Thoracic aorta (tissue), 2 donors: ENCODE measurements at regions not wholly inside any gene's neighbourhood (a gene's known extent, or its start where the extent isn't known, plus 50 kb on each side); places are given as distances from the start of the nearest gene placed in this dataset.
"Not testable (repeated sequence)": the region's sequence is repeated elsewhere in the genome, so short reads cannot be mapped to it uniquely, and the experiment has no call there.

Experiments
- ATAC-seq: fragments of 150-250 bp; one replicate; pipeline ENCODE4 v1.8.0; 2017; ENCODE audit warnings: low read depth; ENCODE audit not compliant: insufficient number of reproducible peaks, low FRiP score
- DNase-seq: peaks from one replicate; pipeline ENCODE4 v3.0.0-alpha.2; 2020; ENCODE audit warnings: low spot score
- H3K27ac ChIP-seq, 2 donors: fragments of 200-600 bp; sonication (generic); 1 replicate in 1 of 2; 2 replicates in 1 of 2; pipeline ENCODE4 v1.5.1; 2016; ENCODE audit warnings: mild to moderate bottlenecking in 2 of 2, moderate library complexity in 2 of 2
- H3K27me3 ChIP-seq: fragments of 200-600 bp; sonication (generic); replicated peaks from 2 replicates; pipeline ENCODE4 v1.6.0; 2016; ENCODE audit warnings: mild to moderate bottlenecking; ENCODE audit not compliant: insufficient read depth
- H3K36me3 ChIP-seq: fragments of 200-600 bp; sonication (generic); one replicate; pipeline ENCODE4 v1.5.1; 2016
- H3K4me1 ChIP-seq, 2 donors: fragments of 200-600 bp; sonication (generic); 1 replicate in 1 of 2; 2 replicates in 1 of 2; pipeline versions ENCODE4 v1.5.1 to v1.6.0; 2016; ENCODE audit warnings: low read depth in 2 of 2, mild to moderate bottlenecking in 1 of 2; ENCODE audit not compliant: control insufficient read depth in 1 of 2
- H3K4me3 ChIP-seq: fragments of 200-600 bp; sonication (generic); 2 replicates; pipeline ENCODE4 v1.5.1; 2016; ENCODE audit warnings: mild to moderate bottlenecking
- H3K9me3 ChIP-seq: fragments of 200-600 bp; sonication (generic); 2 replicates; pipeline ENCODE4 v1.5.1; 2016
- TF ChIP-seq, protein P1 (sequence below): fragments of 200-600 bp; sonication (generic); IDR thresholded peaks from one replicate; pipeline ENCODE4 v1.5.1; 2019; ENCODE audit warnings: antibody characterized with exemption

DNA sequence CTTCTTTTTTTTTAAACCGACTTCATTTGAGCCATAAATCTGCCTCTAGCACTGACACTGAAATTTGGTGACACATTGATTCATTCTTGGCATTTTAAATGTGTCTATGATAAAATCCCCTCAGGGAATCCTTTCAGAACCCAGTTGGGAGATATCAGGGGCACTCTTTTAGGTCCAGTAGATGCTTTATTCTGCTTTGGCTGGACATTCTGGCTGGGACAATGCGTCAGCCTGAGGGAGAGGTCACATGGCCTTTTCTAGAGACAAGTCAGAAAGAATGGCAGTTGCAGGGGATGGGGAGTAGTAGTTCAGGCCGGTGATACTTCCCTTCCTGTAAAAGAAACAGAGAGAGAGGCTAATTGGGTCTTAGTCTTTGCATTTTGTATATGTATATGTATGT lies 63.1 kb downstream of the TRIM43 start:
- not testable (repeated sequence) for H3K27me3 ChIP-seq, H3K4me1 ChIP-seq, H3K9me3 ChIP-seq, DNase-seq, H3K27ac ChIP-seq, H3K36me3 ChIP-seq, H3K4me3 ChIP-seq, ATAC-seq

DNA sequence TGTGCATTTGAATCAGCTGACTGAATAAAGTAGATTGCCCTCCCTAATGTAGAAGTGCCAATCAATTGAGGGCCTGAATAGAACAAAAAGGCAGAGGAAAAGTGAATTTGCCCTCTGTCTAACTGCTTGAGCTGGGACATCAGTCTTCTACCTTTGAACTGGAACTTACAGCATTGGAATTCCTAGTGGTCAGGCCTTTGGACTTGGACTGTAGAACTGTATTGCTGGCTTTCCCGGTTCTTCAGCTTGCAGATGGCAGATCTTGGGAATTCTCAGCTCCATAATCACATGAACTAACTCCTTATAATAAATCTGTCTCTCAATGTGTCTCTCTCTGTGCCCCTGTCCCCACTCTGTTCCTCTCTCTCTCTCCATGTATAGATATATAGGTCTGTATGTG lies 64.8 kb downstream of the TRIM43 start:
- not testable (repeated sequence) for DNase-seq, H3K9me3 ChIP-seq, H3K27ac ChIP-seq, H3K27me3 ChIP-seq, ATAC-seq, H3K4me1 ChIP-seq, H3K4me3 ChIP-seq, H3K36me3 ChIP-seq

DNA sequence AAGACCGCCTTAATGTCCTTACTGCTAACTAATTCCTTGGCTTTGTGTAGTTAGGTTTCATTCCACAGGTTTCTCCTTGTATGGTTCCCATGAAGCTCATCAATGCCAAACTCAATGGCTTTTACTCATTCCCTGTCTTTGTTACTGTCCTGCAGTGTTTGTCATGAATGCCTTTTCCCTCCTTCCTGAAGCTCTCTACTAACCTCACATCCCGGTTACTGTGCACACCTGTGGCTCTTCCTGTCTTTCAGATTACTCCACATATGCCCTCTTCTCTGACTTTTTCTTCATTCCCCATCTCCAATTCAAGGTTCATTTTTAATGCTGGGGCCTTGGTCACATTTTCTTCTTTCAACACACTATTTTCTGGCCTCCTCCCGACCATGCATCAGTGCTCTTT lies 66.1 kb downstream of the TRIM43 start:
- not testable (repeated sequence) for H3K4me1 ChIP-seq, ATAC-seq, H3K27me3 ChIP-seq, H3K9me3 ChIP-seq, H3K36me3 ChIP-seq, H3K4me3 ChIP-seq, H3K27ac ChIP-seq, DNase-seq

DNA sequence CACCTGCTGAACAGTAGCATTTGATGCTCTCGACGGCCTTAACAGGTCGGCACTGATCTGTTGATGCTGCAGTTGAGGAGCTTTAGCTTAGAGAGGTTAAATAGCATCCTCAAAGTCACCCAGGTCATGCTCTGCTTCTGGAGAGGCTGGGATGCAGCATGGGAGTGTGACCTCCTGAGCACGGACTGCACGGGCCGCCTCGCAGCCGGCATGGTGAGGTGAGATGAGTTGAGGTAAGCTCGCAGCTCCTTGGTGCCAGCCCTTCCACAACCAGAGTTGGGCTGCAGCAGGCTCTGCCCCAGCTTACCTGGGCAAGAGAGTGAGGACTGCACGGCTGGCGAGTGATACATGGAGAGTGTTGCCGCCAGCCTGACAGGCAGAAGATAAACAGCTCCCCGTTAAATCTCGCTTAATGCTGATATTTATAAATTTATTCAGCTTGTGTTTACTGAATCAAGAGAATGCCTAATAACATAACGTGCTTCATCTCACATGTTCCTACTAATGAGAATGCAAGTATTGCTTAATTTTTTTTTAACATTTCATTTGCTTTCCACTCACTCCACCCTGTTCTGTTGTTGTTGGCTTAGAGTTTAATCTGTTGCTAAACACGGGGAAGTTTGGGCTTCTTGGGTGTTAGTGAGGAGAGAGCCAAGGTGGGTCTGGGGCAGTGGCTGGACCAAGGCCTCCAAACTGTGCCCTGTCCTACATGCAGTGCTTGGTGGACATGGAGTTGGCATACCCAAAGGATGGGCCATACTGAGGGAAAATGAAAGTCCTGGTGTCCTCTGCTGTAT lies 69.2 kb downstream of the TRIM43 start:
- DNase-seq, ATAC-seq, H3K27me3 ChIP-seq, H3K27ac ChIP-seq, H3K4me3 ChIP-seq, H3K4me1 ChIP-seq, H3K9me3 ChIP-seq, H3K36me3 ChIP-seq: not testable (repeated sequence)

DNA sequence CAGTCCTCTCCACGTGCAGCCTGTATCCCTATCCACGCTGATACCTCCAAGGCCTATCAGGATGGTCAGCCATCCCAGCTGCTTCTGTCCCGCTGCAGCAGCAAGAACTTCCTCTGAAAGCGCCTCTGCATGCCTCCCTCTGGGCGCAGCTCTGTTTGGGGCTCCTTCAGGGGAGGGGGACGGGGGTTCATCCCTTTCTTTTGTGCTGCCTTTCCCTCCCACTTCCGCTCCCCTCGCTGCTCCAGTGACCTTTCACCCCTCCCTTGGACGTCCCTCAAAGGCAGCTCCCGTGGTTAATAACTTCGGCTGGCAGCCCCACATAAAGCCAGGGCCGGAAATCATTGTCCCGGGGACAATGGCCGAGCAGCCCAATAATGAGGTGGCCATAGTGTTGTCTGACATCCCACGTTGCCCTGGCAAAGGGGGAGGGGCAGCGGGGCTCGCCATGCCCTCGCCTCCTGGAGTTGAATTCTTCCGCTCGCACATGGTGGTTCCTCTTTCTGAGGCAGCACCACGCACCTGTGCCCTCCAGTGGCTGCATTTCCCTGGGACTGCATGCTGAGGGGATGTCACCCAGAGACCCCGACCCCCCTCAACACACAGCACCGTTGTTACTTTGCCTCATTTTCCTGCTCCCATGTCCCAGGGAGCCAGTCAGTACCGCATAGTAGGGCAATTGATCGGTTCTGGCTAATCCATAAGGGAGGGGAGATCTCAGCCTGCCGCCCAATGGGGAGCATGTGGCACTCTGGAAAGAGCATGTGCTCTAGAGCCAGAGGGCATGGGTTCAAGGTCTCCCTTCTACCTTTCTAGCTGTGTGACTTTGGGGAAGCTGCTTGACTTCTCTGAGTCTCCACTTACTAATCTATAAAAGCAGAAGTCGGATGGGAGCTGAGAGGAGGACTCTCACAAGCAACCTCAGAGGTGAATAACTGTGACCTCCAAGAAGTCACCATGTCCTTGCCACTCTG lies 72.0 kb downstream of the TRIM43 start:
- H3K27ac ChIP-seq, H3K36me3 ChIP-seq, H3K4me3 ChIP-seq, H3K4me1 ChIP-seq, DNase-seq, ATAC-seq, H3K9me3 ChIP-seq, H3K27me3 ChIP-seq: not testable (repeated sequence)

DNA sequence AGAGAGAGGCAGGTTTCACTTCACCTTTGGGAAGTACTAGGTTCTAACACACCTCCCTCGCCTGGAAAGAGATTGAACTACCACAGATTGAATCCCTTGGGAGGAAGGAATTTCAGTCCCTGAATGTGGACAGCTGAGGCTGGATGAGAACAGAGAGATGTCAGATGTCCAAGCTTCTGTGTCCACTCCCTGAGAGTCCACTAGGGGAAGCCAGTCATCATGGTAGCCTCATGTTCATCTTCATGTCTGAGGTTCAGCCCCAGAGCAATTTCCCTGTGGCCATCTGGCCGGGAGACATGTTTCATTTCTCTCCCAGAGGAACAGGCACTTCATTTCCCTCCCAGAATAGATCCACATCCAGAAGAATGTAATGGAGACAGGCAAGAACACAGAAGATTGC lies 74.8 kb downstream of the TRIM43 start:
- not testable (repeated sequence) for H3K4me1 ChIP-seq, H3K27me3 ChIP-seq, H3K27ac ChIP-seq, DNase-seq, H3K36me3 ChIP-seq, H3K4me3 ChIP-seq, H3K9me3 ChIP-seq, ATAC-seq

DNA sequence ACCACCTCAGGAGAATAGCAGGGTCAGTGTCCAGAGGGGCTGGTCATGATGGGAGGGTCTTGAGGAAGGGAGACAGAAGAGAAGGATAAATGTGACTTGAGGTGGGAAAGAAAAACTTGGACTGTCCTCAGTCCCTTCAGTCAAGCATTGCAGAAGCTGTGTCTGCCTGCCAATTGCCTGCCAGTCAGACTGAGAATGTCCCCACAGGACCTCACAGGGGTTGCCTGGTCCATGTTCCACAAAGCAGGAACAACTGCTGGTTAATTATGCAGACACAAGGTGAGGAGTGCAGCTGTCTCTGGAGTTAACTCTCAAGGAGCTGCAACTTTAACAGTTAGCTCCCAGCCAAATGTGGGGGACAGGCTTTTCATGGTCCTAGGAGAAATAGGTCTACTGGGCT lies 75.7 kb downstream of the TRIM43 start:
- ATAC-seq (no peak), DNase-seq (no peak)
- TF ChIP-seq, protein P1, sequence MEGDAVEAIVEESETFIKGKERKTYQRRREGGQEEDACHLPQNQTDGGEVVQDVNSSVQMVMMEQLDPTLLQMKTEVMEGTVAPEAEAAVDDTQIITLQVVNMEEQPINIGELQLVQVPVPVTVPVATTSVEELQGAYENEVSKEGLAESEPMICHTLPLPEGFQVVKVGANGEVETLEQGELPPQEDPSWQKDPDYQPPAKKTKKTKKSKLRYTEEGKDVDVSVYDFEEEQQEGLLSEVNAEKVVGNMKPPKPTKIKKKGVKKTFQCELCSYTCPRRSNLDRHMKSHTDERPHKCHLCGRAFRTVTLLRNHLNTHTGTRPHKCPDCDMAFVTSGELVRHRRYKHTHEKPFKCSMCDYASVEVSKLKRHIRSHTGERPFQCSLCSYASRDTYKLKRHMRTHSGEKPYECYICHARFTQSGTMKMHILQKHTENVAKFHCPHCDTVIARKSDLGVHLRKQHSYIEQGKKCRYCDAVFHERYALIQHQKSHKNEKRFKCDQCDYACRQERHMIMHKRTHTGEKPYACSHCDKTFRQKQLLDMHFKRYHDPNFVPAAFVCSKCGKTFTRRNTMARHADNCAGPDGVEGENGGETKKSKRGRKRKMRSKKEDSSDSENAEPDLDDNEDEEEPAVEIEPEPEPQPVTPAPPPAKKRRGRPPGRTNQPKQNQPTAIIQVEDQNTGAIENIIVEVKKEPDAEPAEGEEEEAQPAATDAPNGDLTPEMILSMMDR: no peak
- no peak overlapping the region for H3K4me3 ChIP-seq
- H3K27ac ChIP-seq: no peak overlapping the region
- no peaks in the 10 kb centered on the region for H3K36me3 ChIP-seq
- H3K27me3 ChIP-seq: no peaks in the 10 kb centered on the region
- no peaks in the 10 kb centered on the region for H3K9me3 ChIP-seq
- H3K4me1 ChIP-seq: no peaks in the 10 kb centered on the region

DNA sequence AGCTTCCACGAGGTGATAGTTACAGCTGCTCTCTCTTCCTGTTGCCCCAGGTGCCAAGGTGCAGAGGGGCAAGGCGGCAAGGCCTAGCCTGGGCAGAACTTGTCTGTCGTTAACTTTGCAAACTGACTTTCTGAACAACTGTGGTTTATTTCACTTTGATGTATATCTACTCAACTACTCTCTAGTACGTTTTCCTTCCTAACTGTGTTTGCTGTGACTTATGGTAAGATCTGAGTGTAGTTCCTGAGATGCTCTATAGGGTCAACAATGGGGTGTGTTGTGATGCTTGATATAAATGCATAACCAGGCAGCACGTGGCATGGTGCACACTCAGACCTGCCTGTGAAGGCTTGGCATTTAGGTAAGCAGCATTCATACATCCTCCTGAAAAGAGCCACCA lies 77.1 kb downstream of the TRIM43 start:
- H3K9me3 ChIP-seq, H3K36me3 ChIP-seq, H3K4me1 ChIP-seq, DNase-seq, H3K4me3 ChIP-seq, ATAC-seq, H3K27ac ChIP-seq, H3K27me3 ChIP-seq: not testable (repeated sequence)
